ENCODE measurements at regions not wholly inside any gene's neighbourhood (a gene's known extent, or its start where the extent isn't known, plus 50 kb on each side); places are given as distances from the start of the nearest gene placed in this dataset.

GRCh38 chr13:107582171-107582570, 633.2 kb downstream of the LIG4 start:
- Histone ChIP-seq H3K9me3 (no peaks in the 10 kb centered on the region), H3K4me3 (no peak overlapping the region), H3K4me1 (ENCODE audit: control insufficient read depth in 1 of 2, low read depth in 2 of 2) (no peaks in the 10 kb centered on the region), H3K36me3 (no peaks in the 10 kb centered on the region), H3K27ac (no peak overlapping the region), H3K27me3 (replicated peaks; ENCODE audit: insufficient read depth) (no peaks in the 10 kb centered on the region)
- ATAC-seq (ENCODE audit: insufficient number of reproducible peaks, low FRiP score, low read depth) (no peak), DNase-seq (ENCODE audit: low spot score) (no peak)
- TF ChIP-seq, protein P1, sequence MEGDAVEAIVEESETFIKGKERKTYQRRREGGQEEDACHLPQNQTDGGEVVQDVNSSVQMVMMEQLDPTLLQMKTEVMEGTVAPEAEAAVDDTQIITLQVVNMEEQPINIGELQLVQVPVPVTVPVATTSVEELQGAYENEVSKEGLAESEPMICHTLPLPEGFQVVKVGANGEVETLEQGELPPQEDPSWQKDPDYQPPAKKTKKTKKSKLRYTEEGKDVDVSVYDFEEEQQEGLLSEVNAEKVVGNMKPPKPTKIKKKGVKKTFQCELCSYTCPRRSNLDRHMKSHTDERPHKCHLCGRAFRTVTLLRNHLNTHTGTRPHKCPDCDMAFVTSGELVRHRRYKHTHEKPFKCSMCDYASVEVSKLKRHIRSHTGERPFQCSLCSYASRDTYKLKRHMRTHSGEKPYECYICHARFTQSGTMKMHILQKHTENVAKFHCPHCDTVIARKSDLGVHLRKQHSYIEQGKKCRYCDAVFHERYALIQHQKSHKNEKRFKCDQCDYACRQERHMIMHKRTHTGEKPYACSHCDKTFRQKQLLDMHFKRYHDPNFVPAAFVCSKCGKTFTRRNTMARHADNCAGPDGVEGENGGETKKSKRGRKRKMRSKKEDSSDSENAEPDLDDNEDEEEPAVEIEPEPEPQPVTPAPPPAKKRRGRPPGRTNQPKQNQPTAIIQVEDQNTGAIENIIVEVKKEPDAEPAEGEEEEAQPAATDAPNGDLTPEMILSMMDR (IDR thresholded peaks at IDR 0.05), result no peak

- H3K4me3 ChIP-seq, result no peak overlapping the region
- DNase-seq (ENCODE audit: low spot score) (no peak), ATAC-seq (ENCODE audit: insufficient number of reproducible peaks, low FRiP score, low read depth) (no peak)
- H3K4me1 ChIP-seq (ENCODE audit: control insufficient read depth in 1 of 2, low read depth in 2 of 2), result no peaks in the 10 kb centered on the region
- H3K27me3 ChIP-seq (replicated peaks; ENCODE audit: insufficient read depth), result no peaks in the 10 kb centered on the region
- H3K27ac ChIP-seq, result no peak overlapping the region
- H3K9me3 ChIP-seq, result no peaks in the 10 kb centered on the region
- TF ChIP-seq, protein P1 (IDR thresholded peaks at IDR 0.05), result no peak
- no peaks in the 10 kb centered on the region for H3K36me3 ChIP-seq
Measured at GRCh38 chr13:107580741-107581412, 634.5 kb downstream of the LIG4 start.

DNA sequence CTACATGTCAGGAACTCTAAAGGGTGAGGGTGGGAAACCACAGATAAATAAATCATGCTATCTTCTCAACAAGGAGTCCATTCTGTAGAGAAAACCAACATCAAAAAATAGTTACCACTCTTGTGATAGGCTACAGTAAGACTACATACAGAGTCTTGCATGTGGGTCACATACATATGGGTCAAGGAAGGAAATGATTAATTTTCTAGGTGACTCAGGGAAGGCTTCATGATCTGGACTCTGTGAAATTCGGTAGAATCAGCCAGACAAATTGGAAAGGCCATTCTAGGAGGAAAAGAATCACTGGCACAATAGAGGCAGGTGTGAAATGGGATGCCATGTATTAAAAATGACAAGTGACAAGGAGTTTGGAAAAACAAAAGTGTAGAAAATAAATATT, 638.9 kb downstream of the LIG4 start:
- DNase-seq (ENCODE audit: low spot score) (no peak), ATAC-seq (ENCODE audit: insufficient number of reproducible peaks, low FRiP score, low read depth) (no peak)
- Histone ChIP-seq H3K4me1 (ENCODE audit: control insufficient read depth in 1 of 2, low read depth in 2 of 2) (no peaks in the 10 kb centered on the region), H3K4me3 (no peak overlapping the region), H3K36me3 (no peaks in the 10 kb centered on the region), H3K27me3 (replicated peaks; ENCODE audit: insufficient read depth) (no peaks in the 10 kb centered on the region), H3K27ac (no peak overlapping the region), H3K9me3 (no peaks in the 10 kb centered on the region)
- TF ChIP-seq, protein P1 (IDR thresholded peaks at IDR 0.05), result no peak

GRCh38 chr13:107574517-107575210, 640.7 kb downstream of the LIG4 start:
- Histone ChIP-seq H3K4me1 (ENCODE audit: control insufficient read depth in 1 of 2, low read depth in 2 of 2) (no peaks in the 10 kb centered on the region), H3K36me3 (no peaks in the 10 kb centered on the region), H3K27me3 (replicated peaks; ENCODE audit: insufficient read depth) (no peaks in the 10 kb centered on the region), H3K4me3 (no peak overlapping the region), H3K9me3 (no peaks in the 10 kb centered on the region), H3K27ac (no peak overlapping the region)
- no peak for ATAC-seq (ENCODE audit: insufficient number of reproducible peaks, low FRiP score, low read depth)
- DNase-seq (ENCODE audit: low spot score), result no peak
- TF ChIP-seq, protein P1 (IDR thresholded peaks at IDR 0.05), result no peak

DNA sequence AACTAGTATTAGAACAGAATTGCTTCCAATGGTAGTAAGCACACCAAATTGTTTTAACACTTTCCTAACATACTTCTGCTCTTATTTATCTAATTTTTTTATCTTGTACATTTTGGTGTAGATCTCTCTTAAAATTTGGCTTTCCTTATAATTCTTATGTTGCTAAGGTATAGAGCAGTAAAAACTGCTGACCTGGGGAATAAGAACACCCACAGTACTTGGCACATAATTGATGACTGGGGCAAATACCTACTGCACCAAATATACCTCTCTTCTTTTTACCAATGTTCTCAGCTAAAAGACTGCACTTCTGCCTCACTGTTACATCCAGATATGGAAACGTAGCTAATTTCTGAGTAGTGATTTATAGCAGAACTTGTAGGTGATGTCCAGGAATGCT, 642.2 kb downstream of the LIG4 start:
- Histone ChIP-seq H3K4me1 (ENCODE audit: control insufficient read depth in 1 of 2, low read depth in 2 of 2) (no peaks in the 10 kb centered on the region), H3K27ac (no peak overlapping the region), H3K4me3 (no peak overlapping the region), H3K27me3 (replicated peaks; ENCODE audit: insufficient read depth) (no peaks in the 10 kb centered on the region), H3K9me3 (no peaks in the 10 kb centered on the region), H3K36me3 (no peaks in the 10 kb centered on the region)
- DNase-seq (ENCODE audit: low spot score), result no peak
- ATAC-seq (ENCODE audit: insufficient number of reproducible peaks, low FRiP score, low read depth), result no peak
- TF ChIP-seq, protein P1 (IDR thresholded peaks at IDR 0.05), result no peak
